Transverse colon (tissue), 4 donors: ENCODE measurements at regions not wholly inside any gene's neighbourhood (a gene's known extent, or its start where the extent isn't known, plus 50 kb on each side); places are given as distances from the start of the nearest gene placed in this dataset.

Experiments
- EP300 ChIP-seq: sonication (generic); formaldehyde crosslinking; IDR thresholded peaks from one replicate; pipeline ENCODE4 v1.6.1; 2017; ENCODE audit warnings: antibody characterized with exemption, low read depth
- POLR2A ChIP-seq: fragments of 450-650 bp; IDR thresholded peaks from one replicate; pipeline ENCODE4 v1.6.1; 2016; ENCODE audit warnings: antibody characterized with exemption, mild to moderate bottlenecking, moderate library complexity
- POLR2AphosphoS5 ChIP-seq, 3 donors: sonication (generic); formaldehyde crosslinking; IDR thresholded peaks; one replicate each; pipeline ENCODE4 v1.6.1; 2016; ENCODE audit warnings: antibody characterized with exemption in 3 of 3
- TF ChIP-seq, protein P1 (sequence below), 5 experiments: fragments of 200-600 bp in 3 of 5; fragments of 450-650 bp in 2 of 5; sonication (generic) in 3 of 5; IDR thresholded peaks; 1 replicate in 2 of 5; 2 replicates in 3 of 5; pipeline ENCODE4 v1.5.1; 2016 to 2017; ENCODE audit warnings: antibody characterized with exemption in 5 of 5, inconsistent platforms in 3 of 5, mild to moderate bottlenecking in 2 of 5, moderate library complexity in 1 of 5

DNA sequence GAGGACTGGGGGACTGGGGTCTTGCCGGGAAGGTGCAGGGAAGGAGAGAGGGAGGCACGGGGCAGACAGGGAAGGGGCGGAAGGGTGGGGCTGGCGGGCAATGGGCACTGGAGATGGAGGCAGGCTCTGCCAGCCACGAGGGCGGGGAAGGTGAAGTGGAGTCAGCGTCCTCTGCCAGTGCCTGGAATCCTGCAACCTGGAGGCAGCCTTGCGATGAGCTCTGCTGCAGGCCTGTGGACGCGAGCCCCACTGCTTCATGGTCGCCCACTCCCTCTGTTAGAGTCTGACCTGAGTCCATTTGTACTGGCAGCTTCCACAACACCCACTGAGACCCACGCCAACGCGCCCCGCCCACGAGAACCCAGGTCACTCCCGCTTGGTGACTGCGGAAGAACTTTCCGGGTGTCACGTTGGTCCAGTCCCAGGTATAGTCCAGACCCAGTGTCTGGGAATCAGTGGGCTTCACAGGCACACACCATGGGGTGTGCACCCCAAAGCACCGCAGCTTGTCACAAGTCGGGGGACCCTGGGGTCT lies 106.4 kb upstream of the PPP1R26 start:
- TF ChIP-seq POLR2A (no peak), EP300 (no peak), POLR2AphosphoS5 (IDR thresholded peaks at IDR 0.05) (no peak)
- TF ChIP-seq, protein P1, sequence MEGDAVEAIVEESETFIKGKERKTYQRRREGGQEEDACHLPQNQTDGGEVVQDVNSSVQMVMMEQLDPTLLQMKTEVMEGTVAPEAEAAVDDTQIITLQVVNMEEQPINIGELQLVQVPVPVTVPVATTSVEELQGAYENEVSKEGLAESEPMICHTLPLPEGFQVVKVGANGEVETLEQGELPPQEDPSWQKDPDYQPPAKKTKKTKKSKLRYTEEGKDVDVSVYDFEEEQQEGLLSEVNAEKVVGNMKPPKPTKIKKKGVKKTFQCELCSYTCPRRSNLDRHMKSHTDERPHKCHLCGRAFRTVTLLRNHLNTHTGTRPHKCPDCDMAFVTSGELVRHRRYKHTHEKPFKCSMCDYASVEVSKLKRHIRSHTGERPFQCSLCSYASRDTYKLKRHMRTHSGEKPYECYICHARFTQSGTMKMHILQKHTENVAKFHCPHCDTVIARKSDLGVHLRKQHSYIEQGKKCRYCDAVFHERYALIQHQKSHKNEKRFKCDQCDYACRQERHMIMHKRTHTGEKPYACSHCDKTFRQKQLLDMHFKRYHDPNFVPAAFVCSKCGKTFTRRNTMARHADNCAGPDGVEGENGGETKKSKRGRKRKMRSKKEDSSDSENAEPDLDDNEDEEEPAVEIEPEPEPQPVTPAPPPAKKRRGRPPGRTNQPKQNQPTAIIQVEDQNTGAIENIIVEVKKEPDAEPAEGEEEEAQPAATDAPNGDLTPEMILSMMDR (IDR thresholded peaks at IDR 0.05): no peak
